H9 (cell line): ENCODE measurements at regions not wholly inside any gene's neighbourhood (a gene's known extent, or its start where the extent isn't known, plus 50 kb on each side); places are given as distances from the start of the nearest gene placed in this dataset.

Experiments used
- DNase-seq: peaks from one replicate; pipeline ENCODE4 v3.0.0-alpha.2; 2017
- H2AFZ ChIP-seq: one replicate; pipeline ENCODE4 v1.6.1; 2013; ENCODE audit warnings: mild to moderate bottlenecking, low read length, control low read depth, moderate library complexity
- H2AK5ac ChIP-seq: 2 replicates; pipeline ENCODE4 v1.6.1; 2013; ENCODE audit warnings: low read length, control low read depth, mixed read lengths; ENCODE audit not compliant: insufficient read length
- H2BK120ac ChIP-seq: one replicate; pipeline ENCODE4 v1.6.1; 2013; ENCODE audit warnings: low read depth, mild to moderate bottlenecking, low read length, control low read depth, inconsistent platforms; ENCODE audit not compliant: poor library complexity, severe bottlenecking
- H2BK12ac ChIP-seq: 2 replicates; pipeline ENCODE4 v1.6.1; 2013; ENCODE audit warnings: low read length, control low read depth, mixed read lengths, low read depth; ENCODE audit not compliant: insufficient read length
- H2BK15ac ChIP-seq: 2 replicates; pipeline ENCODE4 v1.6.1; 2013; ENCODE audit warnings: low read depth, low read length, control low read depth
- H2BK20ac ChIP-seq: one replicate; pipeline ENCODE4 v1.6.1; 2013; ENCODE audit warnings: low read depth, mild to moderate bottlenecking, low read length, control low read depth, inconsistent platforms; ENCODE audit not compliant: poor library complexity, severe bottlenecking
- H2BK5ac ChIP-seq: 2 replicates; pipeline ENCODE4 v1.6.1; 2013; ENCODE audit warnings: low read length, control low read depth, mixed read lengths; ENCODE audit not compliant: insufficient read length
- H3K14ac ChIP-seq: 2 replicates; pipeline ENCODE4 v1.6.1; 2013; ENCODE audit warnings: low read length, control low read depth; ENCODE audit not compliant: insufficient read depth
- H3K18ac ChIP-seq: 2 replicates; pipeline ENCODE4 v1.6.1; 2013; ENCODE audit warnings: low read depth, mild to moderate bottlenecking, mixed read lengths, low read length, control low read depth; ENCODE audit not compliant: insufficient read length
- H3K23ac ChIP-seq: 2 replicates; pipeline ENCODE4 v1.6.1; 2013; ENCODE audit warnings: low read length, control low read depth, mixed read lengths, low read depth; ENCODE audit not compliant: insufficient read length
- H3K23me2 ChIP-seq: 2 replicates; pipeline ENCODE4 v1.6.1; 2013; ENCODE audit warnings: low read depth, mild to moderate bottlenecking, mixed read lengths, low read length, control low read depth; ENCODE audit not compliant: insufficient read length, poor library complexity, severe bottlenecking
- H3K27ac ChIP-seq: 2 replicates; pipeline ENCODE4 v1.5.1; 2013; ENCODE audit warnings: low read length, control low read depth, mixed read lengths, low read depth; ENCODE audit not compliant: insufficient read length
- H3K27me3 ChIP-seq: 2 replicates; pipeline ENCODE4 v1.6.1; 2013; ENCODE audit warnings: low read length, control low read depth, inconsistent platforms; ENCODE audit not compliant: insufficient read depth
- H3K4ac ChIP-seq: 2 replicates; pipeline ENCODE4 v1.6.1; 2013; ENCODE audit warnings: low read depth, mild to moderate bottlenecking, control low read depth, inconsistent platforms, low read length, moderate library complexity
- H3K4me1 ChIP-seq: 2 replicates; pipeline ENCODE4 v1.6.1; 2013; ENCODE audit warnings: low read length, control low read depth, inconsistent platforms; ENCODE audit not compliant: insufficient read depth
- H3K4me2 ChIP-seq: 2 replicates; pipeline ENCODE4 v1.6.1; 2013; ENCODE audit warnings: low read length, control low read depth, mixed read lengths; ENCODE audit not compliant: insufficient read length, insufficient read depth
- H3K56ac ChIP-seq: 2 replicates; pipeline ENCODE4 v1.6.1; 2013; ENCODE audit warnings: low read depth, mild to moderate bottlenecking, mixed read lengths, low read length, control low read depth; ENCODE audit not compliant: insufficient read length
- H3K79me1 ChIP-seq: 2 replicates; pipeline ENCODE4 v1.6.1; 2013; ENCODE audit warnings: low read depth, mild to moderate bottlenecking, moderate library complexity, low read length, control low read depth, inconsistent platforms; ENCODE audit not compliant: insufficient read depth, poor library complexity, severe bottlenecking
- H3K79me2 ChIP-seq: 2 replicates; pipeline ENCODE4 v1.6.1; 2013; ENCODE audit warnings: low read length, control low read depth, inconsistent platforms; ENCODE audit not compliant: insufficient read depth
- H3K9ac ChIP-seq: 2 replicates; pipeline ENCODE4 v1.6.1; 2013; ENCODE audit warnings: low read length, control low read depth, mixed read lengths; ENCODE audit not compliant: insufficient read length; ENCODE audit errors: extremely low read depth
- H3K9me3 ChIP-seq: one replicate; pipeline ENCODE4 v1.6.1; 2013; ENCODE audit warnings: low read depth, low read length, inconsistent platforms; ENCODE audit not compliant: control insufficient read depth
- H3T11ph ChIP-seq: one replicate; pipeline ENCODE4 v1.6.1; 2013; ENCODE audit warnings: mild to moderate bottlenecking, low read length, control low read depth, inconsistent platforms
- H4K20me1 ChIP-seq: one replicate; pipeline ENCODE4 v1.6.1; 2013; ENCODE audit not compliant: control insufficient read depth, insufficient read length, insufficient read depth
- H4K5ac ChIP-seq: 2 replicates; pipeline ENCODE4 v1.6.1; 2013; ENCODE audit warnings: low read depth, mild to moderate bottlenecking, mixed read lengths, low read length, control low read depth; ENCODE audit not compliant: insufficient read length
- H4K8ac ChIP-seq: replicated peaks from 2 replicates; pipeline ENCODE4 v1.6.1; 2013; ENCODE audit warnings: low read length, control low read depth, mixed read lengths, low read depth; ENCODE audit not compliant: insufficient read length
- H4K91ac ChIP-seq: 2 replicates; pipeline ENCODE4 v1.6.1; 2013; ENCODE audit warnings: low read depth, mild to moderate bottlenecking, moderate library complexity, mixed read lengths, low read length, control low read depth; ENCODE audit not compliant: insufficient read length
- H3K27ac Mint-ChIP-seq, 3 experiments: 2 replicates in 2 of 3; 3 replicates in 1 of 3; pipeline ENCODE4 v1.8.0; 2020 to 2021; ENCODE audit warnings: mixed read lengths in 3 of 3, mild to moderate bottlenecking in 1 of 3, moderate library complexity in 1 of 3
- H3K27me3 Mint-ChIP-seq: 2 replicates; pipeline ENCODE4 v1.8.0; 2021; ENCODE audit warnings: low read depth, mild to moderate bottlenecking, moderate library complexity, mixed read lengths
- H3K36me3 Mint-ChIP-seq, 3 experiments: 2 replicates in 2 of 3; 3 replicates in 1 of 3; pipeline ENCODE4 v1.8.0; 2020 to 2021; ENCODE audit warnings: low read depth in 3 of 3, mixed read lengths in 3 of 3; ENCODE audit not compliant: insufficient read depth in 1 of 3
- H3K4me1 Mint-ChIP-seq, 2 experiments: 2 replicates each; pipeline ENCODE4 v1.8.0; 2020; ENCODE audit warnings: mixed read lengths in 2 of 2
- H3K4me3 Mint-ChIP-seq, 2 experiments: 2 replicates in 1 of 2; 3 replicates in 1 of 2; pipeline ENCODE4 v1.8.0; 2020 to 2021; ENCODE audit warnings: mild to moderate bottlenecking in 2 of 2, mixed read lengths in 2 of 2, moderate library complexity in 1 of 2
- H3K9me3 Mint-ChIP-seq, 2 experiments: 2 replicates in 1 of 2; 3 replicates in 1 of 2; pipeline ENCODE4 v1.8.0; 2020; ENCODE audit warnings: mild to moderate bottlenecking in 2 of 2, mixed read lengths in 2 of 2, moderate library complexity in 1 of 2
- TF ChIP-seq, protein P1 (sequence below): fragments of 200-600 bp; sonication (generic); conservative IDR thresholded peaks from 3 replicates; pipeline ENCODE4 v1.8.0; 2021; ENCODE audit warnings: antibody characterized with exemption, mild to moderate bottlenecking

DNA sequence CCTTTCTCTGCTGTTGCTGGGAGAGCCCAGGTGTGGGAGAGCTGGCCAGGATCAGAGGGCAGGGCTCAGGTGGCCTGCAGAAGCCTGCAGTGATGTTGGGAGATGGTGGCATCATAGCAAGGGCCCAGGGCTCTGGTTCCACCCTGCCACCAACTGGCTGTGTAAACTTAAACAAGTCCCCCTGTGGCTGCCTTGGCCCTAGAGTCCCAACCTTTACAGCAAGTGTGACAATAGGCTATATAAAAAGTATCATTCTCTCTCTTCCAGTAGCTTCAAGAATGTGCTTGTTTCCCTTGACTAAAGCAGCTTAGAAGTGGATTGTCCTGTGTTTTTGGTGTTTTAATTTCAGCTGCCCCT is 201.8 kb upstream of the E2F8 start:
- no peak overlapping the region for H2AK5ac ChIP-seq
- H3K18ac ChIP-seq, result no peak overlapping the region
- Mint-ChIP-seq H3K9me3 (no peaks in the 10 kb centered on the region), H3K4me3 (no peak overlapping the region), H3K36me3 (no peaks in the 10 kb centered on the region), H3K27ac (no peak overlapping the region), H3K27me3 (peaks cover 5% of the 10 kb centered on the region), H3K4me1 (peaks cover 0 to 2% of the 10 kb centered on the region in 2 experiments; a peak in 1 of 4 replicates)
- TF ChIP-seq, protein P1, sequence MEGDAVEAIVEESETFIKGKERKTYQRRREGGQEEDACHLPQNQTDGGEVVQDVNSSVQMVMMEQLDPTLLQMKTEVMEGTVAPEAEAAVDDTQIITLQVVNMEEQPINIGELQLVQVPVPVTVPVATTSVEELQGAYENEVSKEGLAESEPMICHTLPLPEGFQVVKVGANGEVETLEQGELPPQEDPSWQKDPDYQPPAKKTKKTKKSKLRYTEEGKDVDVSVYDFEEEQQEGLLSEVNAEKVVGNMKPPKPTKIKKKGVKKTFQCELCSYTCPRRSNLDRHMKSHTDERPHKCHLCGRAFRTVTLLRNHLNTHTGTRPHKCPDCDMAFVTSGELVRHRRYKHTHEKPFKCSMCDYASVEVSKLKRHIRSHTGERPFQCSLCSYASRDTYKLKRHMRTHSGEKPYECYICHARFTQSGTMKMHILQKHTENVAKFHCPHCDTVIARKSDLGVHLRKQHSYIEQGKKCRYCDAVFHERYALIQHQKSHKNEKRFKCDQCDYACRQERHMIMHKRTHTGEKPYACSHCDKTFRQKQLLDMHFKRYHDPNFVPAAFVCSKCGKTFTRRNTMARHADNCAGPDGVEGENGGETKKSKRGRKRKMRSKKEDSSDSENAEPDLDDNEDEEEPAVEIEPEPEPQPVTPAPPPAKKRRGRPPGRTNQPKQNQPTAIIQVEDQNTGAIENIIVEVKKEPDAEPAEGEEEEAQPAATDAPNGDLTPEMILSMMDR, result no peak
- H4K8ac ChIP-seq, result no peak overlapping the region
- no peak overlapping the region for H3K4ac ChIP-seq
- no peaks in the 10 kb centered on the region for H4K20me1 ChIP-seq
- H2BK12ac ChIP-seq, result no peak overlapping the region
- H3K9me3 ChIP-seq, result no peaks in the 10 kb centered on the region
- H4K5ac ChIP-seq, result no peak overlapping the region
- no peak for DNase-seq
- no peaks in the 10 kb centered on the region for H3K79me2 ChIP-seq
- H3K4me1 ChIP-seq, result no peaks in the 10 kb centered on the region; the same call in 1 of the 2 replicates
- H3K56ac ChIP-seq, result no peak overlapping the region
- no peak overlapping the region for H4K91ac ChIP-seq
- no peak overlapping the region for H3K27ac ChIP-seq
- H3T11ph ChIP-seq, result no peak overlapping the region
- H2BK20ac ChIP-seq, result no peak overlapping the region
- no peak overlapping the region for H2BK5ac ChIP-seq
- no peak overlapping the region for H2BK120ac ChIP-seq
- no peak overlapping the region for H3K4me2 ChIP-seq
- no peaks in the 10 kb centered on the region for H3K79me1 ChIP-seq
- no peaks in the 10 kb centered on the region for H3K27me3 ChIP-seq
- no peak overlapping the region for H2BK15ac ChIP-seq
- H3K23me2 ChIP-seq, result no peaks in the 10 kb centered on the region
- no peak overlapping the region for H2AFZ ChIP-seq
- no peak overlapping the region for H3K23ac ChIP-seq
- H3K9ac ChIP-seq, result no peak overlapping the region
- no peak overlapping the region for H3K14ac ChIP-seq
